Naive thymus-derived CD4-positive, alpha-beta T cell (primary cell): ENCODE measurements at regions not wholly inside any gene's neighbourhood (a gene's known extent, or its start where the extent isn't known, plus 50 kb on each side); places are given as distances from the start of the nearest gene placed in this dataset.

Experiments
- ATAC-seq: fragments of 150-1000 bp; cut with Tn5 transposase; 2 replicates; pipeline ENCODE4 v1.10.0; 2021; ENCODE audit warnings: mild to moderate bottlenecking, moderate library complexity
- CTCF ChIA-PET: fragments of 350-600 bp; sonication (Branson Sonifier 250); formaldehyde crosslinking; loops from one replicate; lab custom pipeline; 2021; ENCODE audit warnings: antibody characterized with exemption; lab: Charles Lee
- POLR2A ChIA-PET: fragments of 350-600 bp; sonication (Branson Sonifier 250); formaldehyde crosslinking; loops from one replicate; lab custom pipeline; 2021; ENCODE audit warnings: antibody characterized with exemption, inconsistent platforms; lab: Charles Lee
- DNase-seq, 9 donors: peaks; one replicate each; pipeline versions ENCODE4 v3.0.0 to v3.0.0-alpha.2; 2020 to 2022; ENCODE audit warnings: mixed read lengths in 1 of 9
- H3K27ac ChIP-seq: one replicate; pipeline ENCODE4 v1.7.0; 2013; ENCODE audit warnings: mild to moderate bottlenecking, low read depth, low read length, moderate library complexity
- H3K27me3 ChIP-seq, 2 donors: one replicate each; pipeline ENCODE4 v1.7.0; 2013; ENCODE audit warnings: low read length in 2 of 2, mild to moderate bottlenecking in 2 of 2, moderate library complexity in 2 of 2; ENCODE audit not compliant: control insufficient read depth in 2 of 2, insufficient read depth in 2 of 2
- H3K36me3 ChIP-seq, 3 experiments: 1 replicate in 2 of 3; 2 replicates in 1 of 3; pipeline ENCODE4 v1.7.0; 2013; ENCODE audit warnings: low read length in 3 of 3, mild to moderate bottlenecking in 3 of 3, moderate library complexity in 1 of 3; ENCODE audit not compliant: insufficient read depth in 3 of 3, control insufficient read depth in 2 of 3
- H3K4me1 ChIP-seq, 2 donors: one replicate each; pipeline ENCODE4 v1.7.0; 2013; ENCODE audit warnings: low read length in 2 of 2, mild to moderate bottlenecking in 2 of 2, moderate library complexity in 1 of 2; ENCODE audit not compliant: control insufficient read depth in 2 of 2, insufficient read depth in 2 of 2
- H3K4me3 ChIP-seq: 2 replicates; pipeline ENCODE4 v1.7.0; 2013; ENCODE audit warnings: mild to moderate bottlenecking, low read length
- H3K9me3 ChIP-seq, 3 experiments: 1 replicate in 2 of 3; 2 replicates in 1 of 3; pipeline ENCODE4 v1.7.0; 2013; ENCODE audit warnings: low read length in 3 of 3; ENCODE audit not compliant: control insufficient read depth in 2 of 3
- H3K27ac Mint-ChIP-seq, 9 donors: one replicate each; pipeline ENCODE4 v1.8.0; 2020 to 2022; ENCODE audit warnings: mixed read lengths in 9 of 9, mild to moderate bottlenecking in 8 of 9, moderate library complexity in 5 of 9, inconsistent platforms in 2 of 9
- H3K27me3 Mint-ChIP-seq, 5 donors: one replicate each; pipeline ENCODE4 v1.8.0; 2021 to 2022; ENCODE audit warnings: mixed read lengths in 5 of 5, mild to moderate bottlenecking in 1 of 5
- H3K36me3 Mint-ChIP-seq, 5 donors: one replicate each; pipeline ENCODE4 v1.8.0; 2020 to 2022; ENCODE audit warnings: mixed read lengths in 5 of 5, mild to moderate bottlenecking in 3 of 5, inconsistent platforms in 1 of 5
- H3K4me1 Mint-ChIP-seq, 7 donors: one replicate each; pipeline ENCODE4 v1.8.0; 2020 to 2022; ENCODE audit warnings: mixed read lengths in 7 of 7, mild to moderate bottlenecking in 3 of 7, inconsistent platforms in 1 of 7
- H3K4me3 Mint-ChIP-seq, 10 donors: one replicate each; pipeline ENCODE4 v1.8.0; 2020 to 2022; ENCODE audit warnings: mild to moderate bottlenecking in 10 of 10, mixed read lengths in 10 of 10, moderate library complexity in 6 of 10, inconsistent platforms in 2 of 10
- H3K9me3 Mint-ChIP-seq, 11 donors: one replicate each; pipeline ENCODE4 v1.8.0; 2020 to 2022; ENCODE audit warnings: mixed read lengths in 11 of 11, mild to moderate bottlenecking in 4 of 11, inconsistent platforms in 1 of 11, moderate library complexity in 1 of 11
- intact Hi-C, 2 donors: fragments of 100-400 bp; cut with micrococcal nuclease; formaldehyde crosslinking; loops; one replicate each; pipeline ENCODE4 v1.15.1; 2023

DNA sequence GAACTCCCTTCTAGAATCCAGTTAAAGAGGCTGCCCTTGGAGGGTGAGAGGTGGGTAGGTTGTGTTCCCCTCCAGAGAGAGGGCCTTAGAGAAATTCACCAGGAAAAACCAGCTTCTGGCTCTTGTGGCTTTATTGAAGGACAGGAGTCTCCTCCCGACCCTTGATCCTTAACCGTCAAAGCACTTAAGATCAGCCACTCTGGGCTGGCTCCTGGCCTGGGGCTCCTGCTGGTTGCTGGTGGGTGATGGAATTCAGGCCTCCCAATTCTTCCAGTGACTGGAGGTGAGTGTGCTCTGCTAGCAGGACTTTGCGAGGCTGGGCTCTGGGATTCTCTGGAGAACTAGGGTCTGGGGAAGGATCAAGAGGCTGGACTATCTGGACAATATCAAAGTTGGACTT, 75.6 kb upstream of the LGSN start:
- Mint-ChIP-seq H3K4me1 (no peaks in the 10 kb centered on the region), H3K27ac (no peak overlapping the region), H3K36me3 (no peaks in the 10 kb centered on the region), H3K27me3 (peaks cover 0 to 21% (median 0%) of the 10 kb centered on the region in 5 donors), H3K4me3 (no peak overlapping the region), H3K9me3 (peaks cover 0 to 6% (median 3%) of the 10 kb centered on the region in 11 donors)
- ChIA-PET POLR2A (no interaction called here), CTCF (no interaction called here)
- H3K4me3 ChIP-seq, result no peak overlapping the region
- DNase-seq, result no peak
- H3K9me3 ChIP-seq, result no peaks in the 10 kb centered on the region
- no peaks in the 10 kb centered on the region for H3K27me3 ChIP-seq
- intact Hi-C loops, result no loop called here
- no peak for ATAC-seq
- H3K4me1 ChIP-seq, result no peaks in the 10 kb centered on the region
- no peak overlapping the region for H3K27ac ChIP-seq
- H3K36me3 ChIP-seq, result no peaks in the 10 kb centered on the region

DNA sequence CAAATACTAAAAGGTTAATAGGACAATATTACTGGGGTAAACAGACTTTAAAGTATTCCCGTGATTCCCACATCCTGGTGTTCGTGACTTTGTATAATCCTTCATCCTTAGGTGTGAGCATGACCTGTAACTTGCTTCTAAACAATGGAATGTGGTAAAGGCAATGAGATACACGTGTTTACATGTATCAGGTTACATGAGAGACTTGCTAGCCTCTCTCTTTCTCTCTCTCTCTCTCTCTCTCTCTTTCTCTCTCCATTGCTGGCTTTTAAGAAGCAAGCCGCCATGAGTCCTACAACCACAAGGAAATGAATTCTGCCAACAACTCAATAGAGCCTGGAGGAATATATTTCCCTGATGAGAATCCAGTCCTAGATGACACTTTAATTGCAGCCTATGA, 83.9 kb upstream of the LGSN start:
- intact Hi-C loops, result no loop called here
- ATAC-seq (no peak), DNase-seq (no peak)
- Mint-ChIP-seq H3K27me3 (peaks cover 0 to 6% (median 0%) of the 10 kb centered on the region in 5 donors), H3K27ac (no peak overlapping the region), H3K4me1 (no peaks in the 10 kb centered on the region), H3K36me3 (no peaks in the 10 kb centered on the region), H3K4me3 (no peak overlapping the region), H3K9me3 (peaks cover 0 to 5% (median 0%) of the 10 kb centered on the region in 11 donors)
- H3K27ac ChIP-seq, result no peak overlapping the region
- H3K27me3 ChIP-seq, result no peaks in the 10 kb centered on the region
- H3K9me3 ChIP-seq, result no peaks in the 10 kb centered on the region
- no peak overlapping the region for H3K4me3 ChIP-seq
- POLR2A ChIA-PET, result no interaction called here
- H3K36me3 ChIP-seq, result no peaks in the 10 kb centered on the region
- no peaks in the 10 kb centered on the region for H3K4me1 ChIP-seq
- CTCF ChIA-PET, result no interaction called here

DNA sequence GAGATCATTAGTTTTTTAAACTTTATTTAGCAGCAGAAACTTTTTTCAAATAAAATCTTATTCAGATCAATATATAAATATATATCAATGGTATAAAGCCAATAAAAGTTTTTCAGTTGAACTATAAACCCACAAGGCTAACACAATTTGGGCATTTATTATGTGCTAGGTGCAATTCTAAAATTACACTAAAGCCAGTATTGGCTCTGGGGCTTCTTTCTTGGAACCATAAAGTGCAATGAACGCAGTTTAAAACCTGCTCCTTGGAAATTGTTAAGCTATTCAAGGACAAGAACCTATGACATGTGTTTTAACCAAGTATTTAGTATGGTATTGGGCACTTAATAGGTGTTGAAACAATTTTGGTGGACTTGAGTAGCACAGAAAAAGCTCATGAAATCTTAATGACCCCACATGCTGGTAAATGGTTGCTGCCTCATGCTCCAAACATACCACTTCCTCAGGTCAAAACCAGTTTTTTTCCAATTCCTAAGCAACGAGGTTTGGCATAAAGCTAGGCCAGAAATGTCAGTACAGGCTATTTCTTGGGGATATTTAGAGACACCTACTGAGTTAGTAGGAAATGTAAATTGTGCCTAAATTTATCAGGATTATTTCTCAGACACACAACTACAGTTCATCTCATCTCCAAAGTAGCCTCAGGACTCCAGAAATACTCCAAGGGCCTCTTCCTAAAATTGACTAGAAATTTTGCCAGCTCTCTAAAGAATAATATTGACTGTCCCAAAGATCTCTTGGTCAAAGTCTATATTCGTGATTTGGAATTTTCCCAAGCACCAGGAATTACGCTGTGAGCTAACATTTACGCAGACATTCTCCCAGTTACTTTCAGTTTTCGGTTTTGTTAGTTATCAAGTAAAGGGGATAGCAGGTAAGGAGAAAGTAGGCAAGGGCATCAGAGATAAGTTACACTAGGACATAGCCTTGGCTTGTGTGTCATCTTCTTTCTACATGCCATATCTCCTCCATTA, 90.9 kb upstream of the LGSN start:
- intact Hi-C loops, result no loop called here
- ChIA-PET CTCF (no interaction called here), POLR2A (interaction anchor here (0.6 kb wide), 1 partner anchor 9 kb away, joined by 3 read pairs; no protein-coding TSS in a partner anchor)
- Mint-ChIP-seq H3K27me3 (peaks cover 0 to 8% (median 0%) of the 10 kb centered on the region in 5 donors), H3K4me3 (no peak overlapping the region), H3K27ac (no peak overlapping the region), H3K9me3 (peaks cover 0 to 4% (median 0%) of the 10 kb centered on the region in 11 donors), H3K4me1 (no peaks in the 10 kb centered on the region), H3K36me3 (no peaks in the 10 kb centered on the region)
- DNase-seq, result no peak
- Histone ChIP-seq H3K4me1 (no peaks in the 10 kb centered on the region), H3K36me3 (no peaks in the 10 kb centered on the region), H3K4me3 (no peak overlapping the region), H3K27ac (no peak overlapping the region), H3K27me3 (no peaks in the 10 kb centered on the region), H3K9me3 (no peaks in the 10 kb centered on the region)
- ATAC-seq, result no peak

DNA sequence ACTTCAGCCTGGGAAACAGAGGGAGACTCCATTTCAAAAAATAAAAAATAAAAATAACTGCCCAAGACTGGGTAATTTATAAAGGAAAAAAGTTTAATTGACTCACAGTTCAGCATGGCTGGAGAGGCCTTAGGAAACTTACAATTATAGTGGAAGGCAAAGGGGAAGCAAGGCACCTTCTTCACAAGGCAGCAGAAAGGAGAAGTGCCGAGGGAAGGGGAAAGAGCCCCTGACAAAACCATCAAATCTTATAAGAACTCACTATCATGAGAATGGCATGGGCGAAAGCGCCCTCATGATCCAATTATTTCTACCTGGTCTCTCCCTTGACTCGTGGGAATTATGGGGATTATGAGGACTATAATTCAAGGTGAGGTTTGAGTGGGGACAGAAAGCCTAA, 95.5 kb upstream of the LGSN start:
- no peak for ATAC-seq
- Histone ChIP-seq H3K27ac (no peak overlapping the region), H3K4me1 (no peaks in the 10 kb centered on the region), H3K27me3 (no peaks in the 10 kb centered on the region), H3K36me3 (no peaks in the 10 kb centered on the region), H3K9me3 (no peaks in the 10 kb centered on the region), H3K4me3 (no peak overlapping the region)
- POLR2A ChIA-PET, result no interaction called here
- Mint-ChIP-seq H3K9me3 (peaks cover 0 to 3% (median 2%) of the 10 kb centered on the region in 11 donors), H3K27me3 (peaks cover 0 to 8% (median 2%) of the 10 kb centered on the region in 5 donors), H3K27ac (no peak overlapping the region), H3K36me3 (peaks cover 0 to 2% (median 0%) of the 10 kb centered on the region in 5 donors), H3K4me3 (no peak overlapping the region), H3K4me1 (peaks cover 0 to 2% (median 0%) of the 10 kb centered on the region in 7 donors)
- intact Hi-C loops, result no loop called here
- no peak for DNase-seq
- CTCF ChIA-PET, result no interaction called here

DNA sequence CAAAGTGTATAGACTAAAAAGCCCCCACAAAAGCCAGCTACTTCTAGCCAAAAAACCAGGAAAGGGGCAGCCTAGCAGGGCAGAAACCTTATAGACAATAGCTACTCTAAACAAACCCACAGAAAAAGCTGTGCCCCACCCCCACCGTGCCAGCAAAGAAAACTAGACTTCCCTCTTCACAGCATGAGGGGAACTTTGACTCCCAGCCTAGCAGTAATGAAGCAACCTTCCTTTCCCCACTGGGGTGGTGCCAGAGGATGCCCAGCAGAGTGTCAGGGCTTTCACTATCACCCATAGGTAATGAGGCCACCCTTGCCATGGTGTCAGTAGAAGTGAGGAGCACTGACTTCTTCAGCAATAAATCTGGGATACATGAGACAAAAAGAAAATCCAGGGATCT, 99.0 kb upstream of the LGSN start:
- Histone ChIP-seq H3K4me3 (no peak overlapping the region), H3K4me1 (no peaks in the 10 kb centered on the region), H3K27ac (no peak overlapping the region), H3K36me3 (no peaks in the 10 kb centered on the region), H3K27me3 (no peaks in the 10 kb centered on the region), H3K9me3 (no peaks in the 10 kb centered on the region)
- CTCF ChIA-PET, result no interaction called here
- H3K9me3 Mint-ChIP-seq, result peaks cover 0 to 24% (median 8%) of the 10 kb centered on the region in 11 donors
- ATAC-seq (no peak), DNase-seq (no peak)
- peaks cover 0 to 2% (median 0%) of the 10 kb centered on the region in 7 donors for H3K4me1 Mint-ChIP-seq
- no peak overlapping the region for H3K27ac Mint-ChIP-seq
- intact Hi-C loops, result no loop called here
- H3K27me3 Mint-ChIP-seq, result peaks cover 0 to 13% (median 2%) of the 10 kb centered on the region in 5 donors
- H3K4me3 Mint-ChIP-seq, result no peak overlapping the region
- H3K36me3 Mint-ChIP-seq, result peaks cover 0 to 5% (median 0%) of the 10 kb centered on the region in 5 donors
- POLR2A ChIA-PET, result no interaction called here

DNA sequence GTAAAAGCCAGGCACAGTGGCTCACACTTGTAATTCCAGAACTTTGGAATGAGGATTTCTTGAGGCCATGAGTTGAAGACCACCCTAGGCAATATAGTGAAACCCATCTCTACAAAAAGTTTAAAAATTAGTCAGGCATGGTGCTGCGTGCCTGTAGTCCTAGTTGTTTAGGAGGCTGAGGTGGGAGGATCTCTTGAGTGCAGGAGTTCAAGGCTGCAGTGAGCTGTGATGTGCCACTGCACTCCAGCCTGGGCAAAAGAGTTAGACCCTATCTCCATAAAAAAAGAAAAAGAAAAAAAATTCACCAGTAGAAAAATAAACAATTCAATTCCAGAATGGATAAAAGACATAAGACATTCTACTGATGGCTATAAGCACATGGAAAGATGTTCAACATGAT, 104.9 kb upstream of the LGSN start:
- intact Hi-C loops, result no loop called here

More for the DNA sequence above, 104.9 kb upstream of the LGSN start:
- peaks cover 0 to 5% (median 0%) of the 10 kb centered on the region in 5 donors for H3K36me3 Mint-ChIP-seq
- peaks cover 0 to 19% (median 0%) of the 10 kb centered on the region in 5 donors for H3K27me3 Mint-ChIP-seq
- no peaks in the 10 kb centered on the region for H3K36me3 ChIP-seq
- H3K27me3 ChIP-seq, result no peaks in the 10 kb centered on the region
- no peak overlapping the region for H3K27ac ChIP-seq
- H3K9me3 Mint-ChIP-seq, result peaks cover 0 to 24% (median 9%) of the 10 kb centered on the region in 11 donors
- no peaks in the 10 kb centered on the region for H3K9me3 ChIP-seq
- ChIA-PET CTCF (no interaction called here), POLR2A (no interaction called here)
- no peaks in the 10 kb centered on the region for H3K4me1 ChIP-seq
- DNase-seq (no peak), ATAC-seq (no peak)
- no peak overlapping the region for H3K4me3 ChIP-seq
- H3K4me1 Mint-ChIP-seq, result peaks cover 0 to 2% (median 0%) of the 10 kb centered on the region in 7 donors
- no peak overlapping the region for H3K27ac Mint-ChIP-seq
- no peak overlapping the region for H3K4me3 Mint-ChIP-seq
